ENCODE measurements at regions not wholly inside any gene's neighbourhood (a gene's known extent, or its start where the extent isn't known, plus 50 kb on each side); places are given as distances from the start of the nearest gene placed in this dataset.

DNA sequence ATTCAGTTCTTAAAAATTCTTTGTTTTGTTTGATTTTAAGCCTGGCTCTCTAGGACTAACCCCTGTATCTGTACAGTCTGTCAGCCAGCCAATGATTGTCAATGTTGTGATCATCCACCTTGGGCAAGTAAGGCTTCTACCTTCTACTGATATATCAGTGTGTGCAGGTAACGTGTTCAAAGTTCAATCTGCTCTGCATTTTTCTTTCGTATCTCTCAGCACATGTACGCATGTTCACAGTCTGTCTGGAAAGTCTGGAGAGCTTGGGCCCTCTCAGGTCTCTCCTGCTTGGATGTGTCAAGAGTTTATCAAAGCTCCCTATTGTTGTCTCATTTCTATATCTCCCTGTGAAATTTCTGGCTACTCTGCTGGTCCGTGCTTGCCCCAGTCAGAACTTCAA is 138.6 kb upstream of the VRK1 start:
- ATAC-seq (no peak), DNase-seq (no peak)
- no peaks in the 10 kb centered on the region for H3K9me3 ChIP-seq
- H3K27me3 ChIP-seq (ENCODE audit: low read depth) = peaks cover 5% of the 10 kb centered on the region
- H3K27ac ChIP-seq = no peak overlapping the region
- intact Hi-C loops (cut with DNase I) = no loop called here
- TF ChIP-seq, protein P1, sequence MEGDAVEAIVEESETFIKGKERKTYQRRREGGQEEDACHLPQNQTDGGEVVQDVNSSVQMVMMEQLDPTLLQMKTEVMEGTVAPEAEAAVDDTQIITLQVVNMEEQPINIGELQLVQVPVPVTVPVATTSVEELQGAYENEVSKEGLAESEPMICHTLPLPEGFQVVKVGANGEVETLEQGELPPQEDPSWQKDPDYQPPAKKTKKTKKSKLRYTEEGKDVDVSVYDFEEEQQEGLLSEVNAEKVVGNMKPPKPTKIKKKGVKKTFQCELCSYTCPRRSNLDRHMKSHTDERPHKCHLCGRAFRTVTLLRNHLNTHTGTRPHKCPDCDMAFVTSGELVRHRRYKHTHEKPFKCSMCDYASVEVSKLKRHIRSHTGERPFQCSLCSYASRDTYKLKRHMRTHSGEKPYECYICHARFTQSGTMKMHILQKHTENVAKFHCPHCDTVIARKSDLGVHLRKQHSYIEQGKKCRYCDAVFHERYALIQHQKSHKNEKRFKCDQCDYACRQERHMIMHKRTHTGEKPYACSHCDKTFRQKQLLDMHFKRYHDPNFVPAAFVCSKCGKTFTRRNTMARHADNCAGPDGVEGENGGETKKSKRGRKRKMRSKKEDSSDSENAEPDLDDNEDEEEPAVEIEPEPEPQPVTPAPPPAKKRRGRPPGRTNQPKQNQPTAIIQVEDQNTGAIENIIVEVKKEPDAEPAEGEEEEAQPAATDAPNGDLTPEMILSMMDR (IDR thresholded peaks at IDR 0.05) = no peak
- no peaks in the 10 kb centered on the region for H3K36me3 ChIP-seq
- no peaks in the 10 kb centered on the region for H3K4me1 ChIP-seq
- no peak overlapping the region for H3K4me3 ChIP-seq

DNA sequence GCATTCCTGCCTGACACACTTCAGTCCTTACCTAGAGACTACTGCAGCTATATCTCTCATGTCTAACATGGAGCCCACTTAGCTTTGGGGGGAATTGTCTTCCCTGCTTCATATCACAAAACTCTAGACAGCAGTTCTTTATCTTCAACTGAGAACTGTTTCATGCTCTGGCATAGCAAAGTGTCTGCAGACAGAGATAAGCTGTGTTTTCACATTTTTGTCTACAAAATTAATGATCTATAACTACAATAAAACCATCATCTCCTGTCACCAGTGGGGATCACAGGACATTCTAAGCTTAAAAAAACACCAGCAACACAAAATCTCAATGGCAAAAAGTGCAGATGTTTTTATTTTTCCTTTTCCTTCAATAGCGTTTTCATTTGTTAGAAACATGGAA is 137.1 kb upstream of the VRK1 start:
- no peaks in the 10 kb centered on the region for H3K9me3 ChIP-seq
- TF ChIP-seq, protein P1 (IDR thresholded peaks at IDR 0.05) = no peak
- peaks cover 5% of the 10 kb centered on the region for H3K27me3 ChIP-seq (ENCODE audit: low read depth)
- H3K4me1 ChIP-seq = no peaks in the 10 kb centered on the region
- ATAC-seq = no peak
- intact Hi-C loops (cut with DNase I) = no loop called here
- H3K36me3 ChIP-seq = no peaks in the 10 kb centered on the region
- no peak overlapping the region for H3K27ac ChIP-seq
- DNase-seq = no peak
- no peak overlapping the region for H3K4me3 ChIP-seq

DNA sequence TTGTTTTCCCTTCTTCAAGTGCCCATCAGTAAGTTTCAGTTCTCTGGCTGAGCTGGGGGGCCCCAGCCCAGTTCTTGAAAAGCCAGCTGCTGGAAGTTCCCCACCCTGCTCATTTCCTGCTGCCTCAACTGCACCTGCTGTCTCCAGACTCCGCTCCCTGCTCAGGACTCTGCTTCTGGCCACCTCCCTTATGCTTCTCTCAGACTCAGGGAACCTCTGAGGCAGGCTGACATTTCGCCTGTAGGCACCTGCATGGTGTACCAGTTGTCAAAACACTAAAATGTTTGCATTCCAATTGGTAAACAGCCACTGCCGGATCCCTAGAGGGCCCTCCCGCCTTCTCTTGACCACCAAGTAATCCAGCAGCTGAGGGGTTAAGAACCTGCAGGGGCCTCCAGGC is 136.5 kb upstream of the VRK1 start:
- Histone ChIP-seq H3K4me1 (no peaks in the 10 kb centered on the region), H3K36me3 (no peaks in the 10 kb centered on the region), H3K27me3 (ENCODE audit: low read depth) (peaks cover 5% of the 10 kb centered on the region), H3K27ac (no peak overlapping the region), H3K9me3 (no peaks in the 10 kb centered on the region), H3K4me3 (no peak overlapping the region)
- ATAC-seq = no peak
- intact Hi-C loops (cut with DNase I) = no loop called here
- no peak for DNase-seq
- TF ChIP-seq, protein P1 (IDR thresholded peaks at IDR 0.05) = no peak

DNA sequence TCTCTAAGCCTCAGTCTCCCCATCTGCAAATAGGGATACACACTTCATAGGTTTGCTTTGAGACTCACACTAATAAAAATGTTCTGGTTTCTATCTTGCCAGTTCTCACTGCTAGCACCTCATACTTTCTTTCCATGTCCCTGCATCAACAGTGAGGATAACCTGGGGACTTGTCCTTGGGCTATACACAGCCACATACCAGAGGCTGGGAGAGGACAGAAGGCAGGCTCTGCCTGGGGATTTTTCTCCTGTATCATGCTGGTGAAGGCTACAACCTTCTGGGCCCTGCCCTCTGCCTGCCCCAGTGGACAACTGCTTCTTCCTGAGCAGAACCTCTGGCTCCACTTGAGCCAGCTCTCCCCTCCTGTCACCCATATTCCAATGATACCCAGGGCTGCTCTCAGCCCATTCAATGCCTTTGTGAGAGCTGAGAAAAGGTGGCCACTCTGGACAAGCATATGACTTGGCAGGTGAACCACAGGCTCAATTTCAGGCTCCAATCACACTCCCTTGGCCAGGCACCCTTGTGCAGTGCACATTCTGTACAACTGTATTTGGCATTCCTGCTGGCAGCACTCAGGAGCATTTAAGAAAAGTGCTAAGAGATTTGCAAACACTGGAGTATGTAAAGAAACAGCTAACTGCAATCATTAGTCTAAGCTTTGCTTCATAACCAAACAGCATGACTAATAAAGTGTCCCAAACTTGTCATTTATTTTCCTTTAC is 135.8 kb upstream of the VRK1 start:
- peak in 1 of 2 donors; percentile 71 for ATAC-seq
- no peak overlapping the region for H3K27ac ChIP-seq
- intact Hi-C loops (cut with DNase I) = no loop called here
- TF ChIP-seq, protein P1 (IDR thresholded peaks at IDR 0.05) = no peak
- no peaks in the 10 kb centered on the region for H3K9me3 ChIP-seq
- H3K4me3 ChIP-seq = no peak overlapping the region
- no peaks in the 10 kb centered on the region for H3K36me3 ChIP-seq
- no peaks in the 10 kb centered on the region for H3K4me1 ChIP-seq
- peaks cover 5% of the 10 kb centered on the region for H3K27me3 ChIP-seq (ENCODE audit: low read depth)
- no peak for DNase-seq

DNA sequence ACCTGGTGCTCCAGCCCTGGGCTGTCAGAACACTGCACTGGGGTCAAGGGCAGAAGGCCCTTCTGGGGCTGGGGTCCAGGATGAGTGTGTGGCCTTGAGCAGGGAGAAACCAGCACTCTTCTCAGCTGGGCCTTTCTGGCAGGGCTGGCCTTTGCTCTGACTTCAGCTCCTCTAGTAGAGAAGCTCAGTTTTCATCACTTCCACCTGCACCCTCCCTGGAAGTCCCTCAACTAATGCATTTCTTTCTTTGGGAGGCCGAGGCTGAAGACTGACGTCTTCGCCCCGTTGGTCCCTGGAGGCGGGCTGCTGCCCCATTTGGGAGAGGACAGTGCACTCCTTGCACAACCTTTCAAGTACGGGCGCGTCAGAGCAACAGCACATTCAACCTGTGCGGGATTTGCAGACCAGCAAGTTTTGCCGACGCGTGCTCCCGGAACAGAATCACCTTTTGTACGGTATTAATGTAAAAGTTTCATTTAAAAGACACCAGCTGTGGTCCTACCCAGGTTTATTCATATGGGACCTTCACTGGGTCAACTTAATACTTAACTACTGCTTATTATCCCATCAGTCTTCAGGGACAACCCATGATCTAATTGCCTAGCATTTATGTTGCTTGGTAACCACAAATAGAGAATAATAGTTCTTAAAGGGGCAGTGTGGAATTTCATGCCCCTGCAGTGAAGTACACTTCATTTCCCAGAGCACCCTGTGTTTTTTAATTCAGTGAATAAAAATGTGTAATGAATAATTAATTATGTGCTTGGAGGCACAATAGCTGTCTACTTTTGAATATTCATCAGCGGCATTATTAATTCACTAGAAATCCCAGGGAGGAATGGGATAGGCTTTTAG is 134.8 kb upstream of the VRK1 start:
- Histone ChIP-seq H3K4me1 (no peaks in the 10 kb centered on the region), H3K9me3 (no peaks in the 10 kb centered on the region), H3K36me3 (no peaks in the 10 kb centered on the region), H3K27me3 (ENCODE audit: low read depth) (peaks cover 5% of the 10 kb centered on the region), H3K27ac (no peak overlapping the region), H3K4me3 (no peak overlapping the region)
- ATAC-seq (peak; percentile 41 to 50), DNase-seq (no peak)
- TF ChIP-seq, protein P1 (IDR thresholded peaks at IDR 0.05) = no peak
- intact Hi-C loops (cut with DNase I) = no loop called here

Measured in lower lobe of right lung (tissue), 2 donors.